Esophagus squamous epithelium (tissue), 5 donors: ENCODE measurements at regions not wholly inside any gene's neighbourhood (a gene's known extent, or its start where the extent isn't known, plus 50 kb on each side); places are given as distances from the start of the nearest gene placed in this dataset.

Experiments
- DNase-seq: peaks from one replicate; lab custom pipeline; 2025; lab: John Stamatoyannopoulos, UW
- H3K27ac ChIP-seq, 4 donors: fragments of 200-600 bp; sonication (generic); one replicate each; pipeline ENCODE4 v1.5.1; 2016 to 2019; ENCODE audit warnings: mild to moderate bottlenecking in 1 of 4
- H3K27me3 ChIP-seq, 4 donors: fragments of 200-600 bp; sonication (generic); 1 replicate in 3 of 4; 2 replicates in 1 of 4; pipeline versions ENCODE4 v1.5.1 to v1.6.0; 2017 to 2021; ENCODE audit warnings: antibody characterized with exemption in 1 of 4
- H3K36me3 ChIP-seq, 3 donors: fragments of 200-600 bp; sonication (generic); one replicate each; pipeline ENCODE4 v1.5.1; 2016 to 2019
- H3K4me1 ChIP-seq, 3 donors: fragments of 200-600 bp; sonication (generic); one replicate each; pipeline ENCODE4 v1.5.1; 2017 to 2019
- H3K4me3 ChIP-seq, 4 donors: fragments of 200-600 bp; sonication (generic); 1 replicate in 3 of 4; 2 replicates in 1 of 4; pipeline ENCODE4 v1.5.1; 2016 to 2019; ENCODE audit warnings: mild to moderate bottlenecking in 2 of 4, moderate library complexity in 1 of 4
- H3K9me3 ChIP-seq, 3 donors: fragments of 200-600 bp; sonication (generic); one replicate each; pipeline ENCODE4 v1.5.1; 2016 to 2019
- POLR2A ChIP-seq, 4 donors: fragments of 450-650 bp; IDR thresholded peaks; one replicate each; pipeline ENCODE4 v1.6.1; 2017; ENCODE audit warnings: antibody characterized with exemption in 4 of 4, mild to moderate bottlenecking in 4 of 4, moderate library complexity in 3 of 4
- WGBS, 2 donors: methylation state at CpG; one replicate each; pipeline ENCODE4 v1.1.5; 2018; 5-methylcytosine and 5-hydroxymethylcytosine counted together
- intact Hi-C: fragments of 100-400 bp; cut with DNase I; formaldehyde crosslinking; loops from one replicate; pipeline ENCODE4 v1.15.0; 2022
- TF ChIP-seq, protein P1 (sequence below), 6 experiments: fragments of 450-650 bp in 4 of 6; fragments of 200-600 bp in 2 of 6; sonication (generic) in 2 of 6; IDR thresholded peaks; one replicate each; pipeline ENCODE4 v1.5.1; 2016 to 2019; ENCODE audit warnings: antibody characterized with exemption in 6 of 6, mild to moderate bottlenecking in 4 of 6, moderate library complexity in 4 of 6
- donor health status: DM: yes; HTN: yes; CAD: no.

DNA sequence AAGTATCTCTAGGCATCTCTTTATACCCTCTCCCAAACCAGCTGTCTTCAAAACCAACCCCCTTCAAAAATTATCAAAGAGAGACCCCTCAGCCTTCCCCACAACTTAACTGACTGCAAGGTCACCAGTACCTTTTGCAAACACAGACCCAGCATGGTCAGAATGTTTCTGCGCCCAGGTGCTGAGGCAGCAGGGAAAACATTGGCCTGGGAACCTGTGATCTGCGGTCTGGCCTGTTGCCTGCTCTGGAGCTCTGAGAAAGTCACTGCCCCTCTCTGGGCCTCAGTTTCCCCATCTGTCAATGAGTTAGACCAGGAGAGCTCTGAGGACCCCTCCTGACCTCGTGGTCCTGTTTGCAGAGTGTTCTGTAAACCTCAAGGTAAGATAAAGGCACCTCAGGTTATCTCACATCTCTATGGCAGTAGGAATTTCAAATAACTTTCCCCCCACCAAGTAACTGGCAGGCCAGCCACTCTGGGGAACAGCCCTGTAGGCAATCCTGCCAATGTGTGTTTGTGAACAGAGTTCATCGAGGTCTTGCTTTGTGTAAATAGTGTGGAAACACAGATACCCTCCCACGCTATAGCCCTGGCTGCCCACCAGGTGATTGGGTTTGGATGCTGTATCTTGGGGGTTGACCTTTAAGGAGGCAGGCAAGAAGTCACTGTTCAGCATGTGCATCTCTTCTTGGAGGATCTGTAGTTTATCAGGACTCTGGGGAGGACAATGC, 50.0 kb upstream of the SMAD6 start:
- no peak for DNase-seq
- H3K4me3 ChIP-seq = no peak overlapping the region
- TF ChIP-seq, protein P1, sequence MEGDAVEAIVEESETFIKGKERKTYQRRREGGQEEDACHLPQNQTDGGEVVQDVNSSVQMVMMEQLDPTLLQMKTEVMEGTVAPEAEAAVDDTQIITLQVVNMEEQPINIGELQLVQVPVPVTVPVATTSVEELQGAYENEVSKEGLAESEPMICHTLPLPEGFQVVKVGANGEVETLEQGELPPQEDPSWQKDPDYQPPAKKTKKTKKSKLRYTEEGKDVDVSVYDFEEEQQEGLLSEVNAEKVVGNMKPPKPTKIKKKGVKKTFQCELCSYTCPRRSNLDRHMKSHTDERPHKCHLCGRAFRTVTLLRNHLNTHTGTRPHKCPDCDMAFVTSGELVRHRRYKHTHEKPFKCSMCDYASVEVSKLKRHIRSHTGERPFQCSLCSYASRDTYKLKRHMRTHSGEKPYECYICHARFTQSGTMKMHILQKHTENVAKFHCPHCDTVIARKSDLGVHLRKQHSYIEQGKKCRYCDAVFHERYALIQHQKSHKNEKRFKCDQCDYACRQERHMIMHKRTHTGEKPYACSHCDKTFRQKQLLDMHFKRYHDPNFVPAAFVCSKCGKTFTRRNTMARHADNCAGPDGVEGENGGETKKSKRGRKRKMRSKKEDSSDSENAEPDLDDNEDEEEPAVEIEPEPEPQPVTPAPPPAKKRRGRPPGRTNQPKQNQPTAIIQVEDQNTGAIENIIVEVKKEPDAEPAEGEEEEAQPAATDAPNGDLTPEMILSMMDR (IDR thresholded peaks at IDR 0.05) = no peak
- TF ChIP-seq POLR2A (IDR thresholded peaks at IDR 0.05) = no peak
- WGBS, 2 donors = 64 to 100% methylated on average over 1 to 5 of the region's 5 CpGs
- H3K4me1 ChIP-seq = peaks cover 5 to 44% (median 21%) of the 10 kb centered on the region in 3 donors
- intact Hi-C loops = no loop called here
- peaks cover 0 to 20% (median 0%) of the 10 kb centered on the region in 4 donors for H3K27me3 ChIP-seq
- no peaks in the 10 kb centered on the region for H3K36me3 ChIP-seq
- H3K9me3 ChIP-seq = no peaks in the 10 kb centered on the region
- no peak overlapping the region for H3K27ac ChIP-seq
